ENCODE measurements at regions not wholly inside any gene's neighbourhood (a gene's known extent, or its start where the extent isn't known, plus 50 kb on each side); places are given as distances from the start of the nearest gene placed in this dataset.

- no peak for TF ChIP-seq CTCF (IDR thresholded peaks at IDR 0.05; ENCODE audit: low read depth, low read length, missing control alignments)
- in situ Hi-C loops (cut with HindIII; ENCODE audit: low pct_ligation_motif_present, low sequenced_read_pairs): no loop called here
- Histone ChIP-seq H3K4me3 (ENCODE audit: low read depth, low read length) (no peak overlapping the region), H3K36me3 (replicated peaks) (no peaks in the 10 kb centered on the region), H3K27ac (no peak overlapping the region), H3K27me3 (replicated peaks) (no peaks in the 10 kb centered on the region)
- no peak for DNase-seq
These were observed 282.3 kb downstream of the XXYLT1 start for GRCh38 chr3:194988495-194989165.

- Histone ChIP-seq H3K27me3 (replicated peaks) (no peaks in the 10 kb centered on the region), H3K4me3 (ENCODE audit: low read depth, low read length) (no peak overlapping the region), H3K36me3 (replicated peaks) (no peaks in the 10 kb centered on the region), H3K27ac (no peak overlapping the region)
- DNase-seq: no peak
- TF ChIP-seq CTCF (IDR thresholded peaks at IDR 0.05; ENCODE audit: low read depth, low read length, missing control alignments): no peak
- in situ Hi-C loops (cut with HindIII; ENCODE audit: low pct_ligation_motif_present, low sequenced_read_pairs): no loop called here
These were observed 281.7 kb downstream of the XXYLT1 start for GRCh38 chr3:194989241-194989640.

DNA sequence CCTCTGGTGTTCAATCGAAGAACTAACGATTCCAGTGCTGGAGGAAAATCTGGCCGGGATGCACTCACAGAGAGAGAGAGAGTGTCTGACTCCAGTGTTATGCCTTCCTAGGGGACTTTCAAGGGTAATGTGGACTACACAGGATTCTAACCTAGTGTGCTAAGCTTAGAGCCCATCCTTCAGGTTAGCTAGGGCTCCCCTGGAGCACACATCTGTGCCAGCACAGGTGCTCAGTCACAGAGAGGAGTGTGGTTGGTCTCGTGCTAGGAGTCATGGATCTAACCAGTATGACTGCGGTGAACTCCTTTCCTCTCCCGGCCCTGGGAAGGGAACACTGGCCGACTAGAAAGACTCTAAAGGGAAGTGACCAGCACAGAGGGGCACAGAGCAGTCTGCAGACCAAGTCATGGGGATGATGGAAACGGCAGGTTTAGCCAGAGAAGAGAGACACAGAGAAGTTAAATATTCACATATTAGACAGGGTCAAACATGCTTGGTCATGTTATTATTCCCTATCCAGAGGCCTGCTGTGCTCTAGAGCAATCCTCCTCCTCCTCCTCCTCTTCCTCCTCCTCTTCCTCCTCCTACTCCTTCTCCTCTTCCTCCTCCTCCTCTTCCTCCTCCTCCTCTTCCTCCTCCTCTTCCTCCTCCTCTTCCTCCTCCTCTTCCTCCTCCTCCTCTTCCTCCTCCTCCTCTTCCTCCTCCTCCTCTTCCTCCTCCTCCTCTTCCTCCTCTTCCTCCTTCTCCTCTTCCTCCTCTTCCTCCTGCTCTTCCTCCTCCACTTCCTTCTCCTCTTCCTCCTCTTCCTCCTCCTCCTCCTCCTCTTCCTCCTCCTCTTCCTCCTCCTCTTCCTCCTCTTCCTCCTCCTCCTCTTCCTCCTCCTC, 280.3 kb downstream of the XXYLT1 start:
- Histone ChIP-seq H3K27me3 (replicated peaks) (no peaks in the 10 kb centered on the region), H3K4me3 (ENCODE audit: low read depth, low read length) (no peak overlapping the region), H3K27ac (no peak overlapping the region), H3K36me3 (replicated peaks) (no peaks in the 10 kb centered on the region)
- no peak for TF ChIP-seq CTCF (IDR thresholded peaks at IDR 0.05; ENCODE audit: low read depth, low read length, missing control alignments)
- in situ Hi-C loops (cut with HindIII; ENCODE audit: low pct_ligation_motif_present, low sequenced_read_pairs): no loop called here
- no peak for DNase-seq

DNA sequence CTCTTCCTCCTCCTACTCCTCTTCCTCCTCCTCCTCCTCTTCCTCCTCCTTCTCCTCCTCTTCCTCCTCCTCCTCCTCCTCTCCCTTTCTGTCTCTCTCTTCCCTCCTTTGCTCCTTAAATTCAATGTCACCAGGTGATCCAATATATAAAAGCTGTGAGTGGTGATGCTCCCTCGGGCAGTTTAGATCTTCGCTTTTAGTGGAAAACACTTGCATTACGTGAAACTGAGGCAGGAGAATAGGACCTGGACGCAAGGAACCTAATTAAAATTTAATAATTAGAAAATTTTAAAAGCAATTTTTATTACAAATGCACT, 279.7 kb downstream of the XXYLT1 start:
- no peaks in the 10 kb centered on the region for H3K27me3 ChIP-seq (replicated peaks)
- in situ Hi-C loops (cut with HindIII; ENCODE audit: low pct_ligation_motif_present, low sequenced_read_pairs): no loop called here
- TF ChIP-seq CTCF (IDR thresholded peaks at IDR 0.05; ENCODE audit: low read depth, low read length, missing control alignments): no peak
- H3K27ac ChIP-seq: no peak overlapping the region
- DNase-seq: no peak
- no peak overlapping the region for H3K4me3 ChIP-seq (ENCODE audit: low read depth, low read length)
- no peaks in the 10 kb centered on the region for H3K36me3 ChIP-seq (replicated peaks)

- no peaks in the 10 kb centered on the region for H3K27me3 ChIP-seq (replicated peaks)
- in situ Hi-C loops (cut with HindIII; ENCODE audit: low pct_ligation_motif_present, low sequenced_read_pairs): no loop called here
- no peak overlapping the region for H3K27ac ChIP-seq
- H3K4me3 ChIP-seq (ENCODE audit: low read depth, low read length): no peak overlapping the region
- no peaks in the 10 kb centered on the region for H3K36me3 ChIP-seq (replicated peaks)
- no peak for TF ChIP-seq CTCF (IDR thresholded peaks at IDR 0.05; ENCODE audit: low read depth, low read length, missing control alignments)
- DNase-seq: no peak
These were observed 277.1 kb downstream of the XXYLT1 start for GRCh38 chr3:194993896-194994295.
